Large intestine (tissue), 3 donors: ENCODE measurements at regions not wholly inside any gene's neighbourhood (a gene's known extent, or its start where the extent isn't known, plus 50 kb on each side); places are given as distances from the start of the nearest gene placed in this dataset.

Source experiments
- DNase-seq, 2 donors: peaks; one replicate each; pipeline versions ENCODE4 v3.0.0 to v3.0.0-alpha.2; 2013
- H3K27ac ChIP-seq: one replicate; pipeline ENCODE4 v1.5.1; 2013; ENCODE audit warnings: low read length
- H3K27me3 ChIP-seq: 2 replicates; pipeline ENCODE4 v1.6.1; 2013; ENCODE audit warnings: low read length; ENCODE audit not compliant: control insufficient read depth, insufficient read depth
- H3K36me3 ChIP-seq: 2 replicates; pipeline ENCODE4 v1.6.1; 2013; ENCODE audit warnings: low read length; ENCODE audit not compliant: control insufficient read depth, insufficient read depth
- H3K4me1 ChIP-seq: one replicate; pipeline ENCODE4 v1.6.1; 2013; ENCODE audit warnings: low read length; ENCODE audit not compliant: control insufficient read depth, insufficient read depth
- H3K4me3 ChIP-seq: one replicate; pipeline ENCODE4 v1.5.1; 2013; ENCODE audit warnings: low read length
- H3K9me3 ChIP-seq: one replicate; pipeline ENCODE4 v1.6.1; 2013; ENCODE audit warnings: mild to moderate bottlenecking, low read depth, low read length, moderate library complexity; ENCODE audit not compliant: control insufficient read depth
- WGBS: methylation state at CpG from one replicate; pipeline ENCODE4 v1.1.5; 2013; ENCODE audit warnings: low lambda C conversion rate; ENCODE audit not compliant: insufficient coverage; 5-methylcytosine and 5-hydroxymethylcytosine counted together

DNA sequence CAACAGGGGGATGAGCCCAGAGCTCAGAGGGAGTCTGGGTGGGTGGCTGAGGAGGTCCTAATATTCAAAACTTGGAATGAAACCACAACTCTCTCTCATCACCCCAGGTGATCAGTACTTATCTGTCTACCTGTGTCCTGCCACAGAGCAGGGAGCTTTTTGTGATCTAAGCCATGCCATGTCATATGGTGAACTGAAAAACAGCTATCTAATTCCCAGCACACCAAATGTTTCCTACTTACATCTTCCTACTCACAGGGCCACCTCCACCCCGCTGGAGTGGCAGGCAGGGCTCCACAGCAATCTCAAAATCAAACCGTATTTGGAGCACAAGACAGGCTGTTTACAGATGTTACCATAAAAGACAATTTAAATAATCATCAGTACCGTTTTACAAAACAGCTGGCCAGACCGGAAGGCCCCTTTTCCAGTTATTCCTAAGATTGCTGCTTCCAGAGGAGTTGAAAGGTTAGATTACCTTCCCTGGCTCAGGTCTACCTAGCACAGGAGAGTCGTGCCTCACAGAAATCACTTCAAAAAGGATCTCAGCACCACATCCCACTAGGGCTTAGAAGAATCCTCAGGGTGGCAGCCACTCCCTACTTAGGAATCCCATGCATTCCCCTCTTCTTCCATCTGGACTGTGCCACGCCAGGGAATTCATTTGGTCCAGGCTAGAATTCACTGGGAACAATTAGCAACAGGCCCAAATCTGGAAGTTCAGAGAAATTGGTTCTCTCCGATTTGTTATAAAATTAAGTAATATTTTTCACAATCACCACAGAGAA lies 226.6 kb upstream of the IL12A start:
- no peak for DNase-seq
- H3K9me3 ChIP-seq: no peaks in the 10 kb centered on the region
- peaks cover 11% of the 10 kb centered on the region for H3K4me1 ChIP-seq
- WGBS: 67% methylated on average over 1 of the region's 7 CpGs
- H3K27me3 ChIP-seq: peaks cover 9% of the 10 kb centered on the region
- no peaks in the 10 kb centered on the region for H3K36me3 ChIP-seq
- no peak overlapping the region for H3K27ac ChIP-seq
- no peak overlapping the region for H3K4me3 ChIP-seq

DNA sequence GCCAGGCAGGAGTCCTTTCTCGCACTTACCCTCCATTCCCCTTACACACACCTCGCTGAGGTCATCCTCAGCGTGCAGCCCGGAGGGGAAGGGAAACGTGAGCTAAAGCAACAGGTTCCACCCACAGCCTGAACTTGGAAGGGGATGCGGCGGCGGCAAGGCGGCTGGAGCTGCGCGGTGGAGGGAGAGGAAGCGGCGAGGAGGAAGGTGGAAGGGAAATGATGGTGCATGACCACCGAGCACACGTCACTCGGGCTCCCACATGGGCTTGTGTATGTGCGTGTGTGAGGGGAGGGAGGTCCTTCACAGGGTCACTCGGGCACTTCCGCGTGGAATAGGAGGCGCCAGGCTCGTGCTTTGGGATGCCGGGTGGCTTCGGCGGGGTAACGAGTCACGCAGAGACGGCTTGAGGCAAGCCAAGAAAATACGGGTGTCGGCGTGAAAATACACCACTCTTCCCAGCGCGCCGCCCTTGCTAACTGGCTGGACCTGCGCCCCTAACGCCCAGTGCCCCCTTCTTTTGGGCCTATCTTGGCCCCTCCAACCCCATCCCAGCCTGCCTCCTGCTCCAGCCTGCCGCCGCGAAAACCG lies 225.5 kb upstream of the IL12A start:
- peak overlapping the region; percentile 74 for H3K4me3 ChIP-seq
- peak overlapping the region; percentile 72 for H3K27ac ChIP-seq
- DNase-seq: peak; percentile 65 to 77
- H3K9me3 ChIP-seq: no peaks in the 10 kb centered on the region
- H3K27me3 ChIP-seq: peaks cover 9% of the 10 kb centered on the region
- H3K36me3 ChIP-seq: no peaks in the 10 kb centered on the region
- peaks cover 11% of the 10 kb centered on the region for H3K4me1 ChIP-seq
- WGBS: no CpG with 5 or more reads among the region's 40 CpGs

GRCh38 chr3:159763602-159764489 lies 224.8 kb upstream of the IL12A start:
- Histone ChIP-seq H3K36me3 (no peaks in the 10 kb centered on the region), H3K9me3 (no peaks in the 10 kb centered on the region), H3K27me3 (peaks cover 9% of the 10 kb centered on the region), H3K4me1 (peaks cover 11% of the 10 kb centered on the region), H3K27ac (peak overlapping the region; percentile 83), H3K4me3 (peak overlapping the region; percentile 74)
- peak; percentile 75 to 86 for DNase-seq
- WGBS: no CpG with 5 or more reads among the region's 80 CpGs

DNA sequence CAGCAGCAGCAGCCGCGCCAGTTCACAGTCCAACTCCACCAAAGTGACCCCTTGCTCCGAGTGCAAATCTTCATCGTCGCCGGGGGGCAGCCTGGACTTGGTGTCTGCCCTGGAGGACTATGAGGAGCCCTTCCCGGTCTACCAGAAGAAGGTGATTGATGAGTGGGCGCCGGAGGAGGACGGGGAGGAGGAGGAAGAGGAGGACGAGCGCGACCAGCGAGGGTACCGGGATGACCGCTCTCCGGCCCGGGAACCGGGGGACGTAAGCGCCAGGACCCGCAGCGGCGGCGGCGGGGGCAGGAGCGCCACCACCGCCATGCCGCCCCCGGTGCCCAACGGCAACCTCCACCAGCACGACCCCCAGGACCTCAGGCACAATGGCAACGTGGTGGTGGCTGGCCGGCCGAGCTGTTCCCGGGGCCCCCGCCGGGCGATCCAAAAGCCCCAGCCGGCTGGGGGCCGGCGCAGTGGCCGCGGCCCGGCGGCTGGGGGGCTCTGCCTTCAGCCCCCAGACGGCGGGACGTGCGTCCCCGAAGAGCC lies 224.1 kb upstream of the IL12A start:
- peak overlapping the region; percentile 74 for H3K4me3 ChIP-seq
- H3K27me3 ChIP-seq: peaks cover 9% of the 10 kb centered on the region
- peak in 1 of 2 donors; percentile 54 for DNase-seq
- H3K4me1 ChIP-seq: peaks cover 11% of the 10 kb centered on the region
- no peaks in the 10 kb centered on the region for H3K36me3 ChIP-seq
- WGBS: no CpG with 5 or more reads among the region's 51 CpGs
- H3K27ac ChIP-seq: peak overlapping the region; percentile 83
- no peaks in the 10 kb centered on the region for H3K9me3 ChIP-seq

- no peaks in the 10 kb centered on the region for H3K9me3 ChIP-seq
- peak overlapping the region; percentile 74 for H3K4me3 ChIP-seq
- DNase-seq: peak; percentile 48 to 67
- no peaks in the 10 kb centered on the region for H3K36me3 ChIP-seq
- WGBS: no CpG with 5 or more reads among the region's 47 CpGs
- H3K27me3 ChIP-seq: peaks cover 9% of the 10 kb centered on the region
- peak overlapping the region; percentile 17 for H3K27ac ChIP-seq
- peaks cover 11% of the 10 kb centered on the region for H3K4me1 ChIP-seq
Observed at GRCh38 chr3:159765030-159765859, 223.4 kb upstream of the IL12A start.

- no peak for DNase-seq
- Histone ChIP-seq H3K9me3 (no peaks in the 10 kb centered on the region), H3K4me1 (peaks cover 11% of the 10 kb centered on the region), H3K27me3 (peaks cover 9% of the 10 kb centered on the region), H3K4me3 (peak overlapping the region; percentile 74), H3K27ac (no peak overlapping the region), H3K36me3 (no peaks in the 10 kb centered on the region)
- WGBS: no CpG with 5 or more reads among the region's 5 CpGs
Observed at GRCh38 chr3:159765860-159766294, 222.8 kb upstream of the IL12A start.

DNA sequence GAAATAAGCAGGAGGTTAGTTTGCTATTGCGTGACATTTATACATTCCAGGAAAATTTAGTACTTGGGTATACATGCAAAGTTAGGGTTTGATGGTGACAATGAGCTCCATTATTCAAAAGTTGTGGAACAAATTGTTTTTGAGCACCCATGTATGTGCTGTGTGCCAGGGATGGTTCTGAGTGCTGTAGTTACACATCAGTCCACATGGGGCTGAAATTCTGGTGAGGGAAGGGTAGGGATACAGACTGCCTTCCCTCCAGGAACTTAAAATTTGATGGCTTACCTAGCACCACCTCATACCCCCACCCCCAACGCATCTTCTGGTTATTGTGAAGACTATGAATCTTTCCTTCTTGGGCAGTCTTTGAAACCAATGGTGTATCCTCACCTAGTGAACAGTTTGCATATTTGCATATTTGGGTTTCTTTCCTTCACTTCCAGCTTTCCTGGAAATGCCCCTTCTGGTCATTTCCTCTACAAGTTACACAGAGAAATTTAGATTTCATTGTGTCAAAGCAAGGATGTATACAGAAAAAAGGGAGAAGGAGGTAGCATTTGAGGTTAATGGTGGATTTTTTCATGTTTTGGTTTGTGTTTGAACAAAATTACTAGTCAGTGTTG lies 222.0 kb upstream of the IL12A start:
- Histone ChIP-seq H3K36me3 (no peaks in the 10 kb centered on the region), H3K4me3 (no peak overlapping the region), H3K4me1 (peaks cover 11% of the 10 kb centered on the region), H3K27ac (no peak overlapping the region), H3K27me3 (peaks cover 9% of the 10 kb centered on the region), H3K9me3 (no peaks in the 10 kb centered on the region)
- DNase-seq: no peak
- WGBS: no CpG with 5 or more reads among the region's 2 CpGs

DNA sequence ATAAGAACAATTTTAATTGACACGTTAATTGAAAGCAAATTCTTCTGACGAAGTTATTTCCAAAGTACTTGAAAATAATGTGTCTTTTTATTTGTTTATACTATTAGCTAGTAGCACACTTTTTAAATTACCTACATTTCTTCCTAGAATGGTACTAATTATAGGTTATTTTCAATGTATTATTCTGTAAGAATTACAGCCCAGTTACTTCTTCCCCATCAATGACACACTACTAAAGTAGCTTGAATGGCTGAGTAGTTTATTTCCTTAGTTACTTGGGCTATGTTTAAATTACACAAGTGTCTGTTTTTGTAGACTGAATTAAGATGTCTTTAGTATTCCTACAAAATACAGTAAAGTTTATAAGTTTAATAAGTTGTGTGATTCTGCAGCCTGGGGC lies 217.6 kb upstream of the IL12A start:
- 94% methylated on average over 2 of the region's 2 CpGs for WGBS
- Histone ChIP-seq H3K36me3 (no peaks in the 10 kb centered on the region), H3K27me3 (peaks cover 2% of the 10 kb centered on the region), H3K4me3 (no peak overlapping the region), H3K27ac (no peak overlapping the region), H3K4me1 (peaks cover 1% of the 10 kb centered on the region), H3K9me3 (no peaks in the 10 kb centered on the region)
- no peak for DNase-seq

- Histone ChIP-seq H3K27me3 (no peaks in the 10 kb centered on the region), H3K36me3 (no peaks in the 10 kb centered on the region), H3K9me3 (no peaks in the 10 kb centered on the region), H3K4me1 (no peaks in the 10 kb centered on the region), H3K27ac (no peak overlapping the region), H3K4me3 (no peak overlapping the region)
- no peak for DNase-seq
- no CpG with 5 or more reads among the region's 11 CpGs for WGBS
Observed at GRCh38 chr3:159771865-159772611, 216.6 kb upstream of the IL12A start.
